ENCODE measurements at regions not wholly inside any gene's neighbourhood (a gene's known extent, or its start where the extent isn't known, plus 50 kb on each side); places are given as distances from the start of the nearest gene placed in this dataset.

DNA sequence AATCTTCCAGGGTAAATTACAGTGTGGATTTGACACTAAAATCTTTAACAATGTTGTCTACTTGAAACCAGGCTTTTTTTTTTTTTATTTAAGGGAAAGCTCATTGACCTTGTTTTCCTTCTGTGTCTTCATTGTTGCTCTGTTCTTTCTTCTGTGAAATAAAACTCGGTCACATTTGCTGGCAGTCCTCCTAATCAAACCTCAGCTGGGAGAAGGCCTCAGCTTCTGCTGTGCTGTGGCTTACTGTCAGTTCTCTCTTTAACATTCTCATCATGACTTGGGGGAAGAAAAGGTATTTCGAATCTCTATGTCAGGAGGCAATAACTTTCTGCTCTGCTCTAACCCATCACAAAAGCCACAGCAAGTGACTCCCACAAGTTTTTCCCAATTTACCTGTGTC, 268.9 kb downstream of the ZNF608 start:
- H3K27me3 Mint-ChIP-seq (ENCODE audit: low read depth) = no peaks in the 10 kb centered on the region
- H3K36me3 Mint-ChIP-seq = no peaks in the 10 kb centered on the region
- TF ChIP-seq, protein P1, sequence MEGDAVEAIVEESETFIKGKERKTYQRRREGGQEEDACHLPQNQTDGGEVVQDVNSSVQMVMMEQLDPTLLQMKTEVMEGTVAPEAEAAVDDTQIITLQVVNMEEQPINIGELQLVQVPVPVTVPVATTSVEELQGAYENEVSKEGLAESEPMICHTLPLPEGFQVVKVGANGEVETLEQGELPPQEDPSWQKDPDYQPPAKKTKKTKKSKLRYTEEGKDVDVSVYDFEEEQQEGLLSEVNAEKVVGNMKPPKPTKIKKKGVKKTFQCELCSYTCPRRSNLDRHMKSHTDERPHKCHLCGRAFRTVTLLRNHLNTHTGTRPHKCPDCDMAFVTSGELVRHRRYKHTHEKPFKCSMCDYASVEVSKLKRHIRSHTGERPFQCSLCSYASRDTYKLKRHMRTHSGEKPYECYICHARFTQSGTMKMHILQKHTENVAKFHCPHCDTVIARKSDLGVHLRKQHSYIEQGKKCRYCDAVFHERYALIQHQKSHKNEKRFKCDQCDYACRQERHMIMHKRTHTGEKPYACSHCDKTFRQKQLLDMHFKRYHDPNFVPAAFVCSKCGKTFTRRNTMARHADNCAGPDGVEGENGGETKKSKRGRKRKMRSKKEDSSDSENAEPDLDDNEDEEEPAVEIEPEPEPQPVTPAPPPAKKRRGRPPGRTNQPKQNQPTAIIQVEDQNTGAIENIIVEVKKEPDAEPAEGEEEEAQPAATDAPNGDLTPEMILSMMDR (IDR thresholded peaks at IDR 0.05; ENCODE audit: unreplicated experiment) = no peak
- no peak overlapping the region for H3K4me3 Mint-ChIP-seq
- no peaks in the 10 kb centered on the region for H3K9me3 Mint-ChIP-seq
- peaks cover 10% of the 10 kb centered on the region for H3K4me1 Mint-ChIP-seq
- peak overlapping the region; percentile 40 for H3K27ac Mint-ChIP-seq
- no peak for DNase-seq (ENCODE audit: low spot score in 2 of 2, unreplicated experiment in 2 of 2)

- H3K27me3 Mint-ChIP-seq (ENCODE audit: low read depth) = no peaks in the 10 kb centered on the region
- peaks cover 2% of the 10 kb centered on the region for H3K9me3 Mint-ChIP-seq
- H3K4me3 Mint-ChIP-seq = no peak overlapping the region
- no peak for DNase-seq (ENCODE audit: low spot score in 2 of 2, unreplicated experiment in 2 of 2)
- H3K36me3 Mint-ChIP-seq = no peaks in the 10 kb centered on the region
- H3K4me1 Mint-ChIP-seq = peaks cover 10% of the 10 kb centered on the region
- TF ChIP-seq, protein P1 (IDR thresholded peaks at IDR 0.05; ENCODE audit: unreplicated experiment) = no peak
- no peak overlapping the region for H3K27ac Mint-ChIP-seq
Measured at GRCh38 chr5:124477062-124477461, 269.4 kb downstream of the ZNF608 start.

- Mint-ChIP-seq H3K36me3 (no peaks in the 10 kb centered on the region), H3K27me3 (ENCODE audit: low read depth) (no peaks in the 10 kb centered on the region), H3K4me3 (no peak overlapping the region), H3K9me3 (peaks cover 4% of the 10 kb centered on the region), H3K27ac (no peak overlapping the region), H3K4me1 (peaks cover 10% of the 10 kb centered on the region)
- TF ChIP-seq, protein P1 (IDR thresholded peaks at IDR 0.05; ENCODE audit: unreplicated experiment) = no peak
- no peak for DNase-seq (ENCODE audit: low spot score in 2 of 2, unreplicated experiment in 2 of 2)
Measured at GRCh38 chr5:124474528-124475215, 271.8 kb downstream of the ZNF608 start.

GRCh38 chr5:124468671-124469411, 277.6 kb downstream of the ZNF608 start:
- peaks cover 4% of the 10 kb centered on the region for H3K9me3 Mint-ChIP-seq
- no peak overlapping the region for H3K4me3 Mint-ChIP-seq
- H3K27me3 Mint-ChIP-seq (ENCODE audit: low read depth) = no peaks in the 10 kb centered on the region
- no peak overlapping the region for H3K27ac Mint-ChIP-seq
- H3K36me3 Mint-ChIP-seq = no peaks in the 10 kb centered on the region
- H3K4me1 Mint-ChIP-seq = no peaks in the 10 kb centered on the region
- no peak for DNase-seq (ENCODE audit: low spot score in 2 of 2, unreplicated experiment in 2 of 2)
- TF ChIP-seq, protein P1 (IDR thresholded peaks at IDR 0.05; ENCODE audit: unreplicated experiment) = no peak

DNA sequence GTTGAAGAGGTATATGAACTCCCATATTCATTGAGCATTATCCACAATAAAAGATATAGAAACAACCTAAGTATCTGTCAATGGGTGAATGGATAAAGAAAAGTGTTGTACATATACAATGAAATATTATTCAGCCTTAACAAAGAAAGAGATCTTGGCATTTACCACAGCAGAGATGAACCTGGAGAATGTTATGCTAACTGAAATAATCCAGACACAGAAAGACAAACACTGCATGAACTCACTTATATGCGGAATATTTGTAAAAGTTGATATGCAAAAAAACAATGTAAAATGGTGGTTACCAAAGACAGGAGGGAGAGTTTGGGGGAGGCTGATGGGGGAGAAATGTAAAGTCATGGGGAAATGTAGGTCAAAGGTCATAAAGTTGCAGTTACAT, 278.7 kb downstream of the ZNF608 start:
- TF ChIP-seq, protein P1 (IDR thresholded peaks at IDR 0.05; ENCODE audit: unreplicated experiment) = no peak

More for the DNA sequence above, 278.7 kb downstream of the ZNF608 start:
- Mint-ChIP-seq H3K4me3 (no peak overlapping the region), H3K9me3 (peaks cover 4% of the 10 kb centered on the region), H3K27ac (no peak overlapping the region), H3K36me3 (no peaks in the 10 kb centered on the region), H3K27me3 (ENCODE audit: low read depth) (no peaks in the 10 kb centered on the region), H3K4me1 (peaks cover 2% of the 10 kb centered on the region)
- DNase-seq (ENCODE audit: low spot score in 2 of 2, unreplicated experiment in 2 of 2) = no peak
